ENCODE measurements at regions not wholly inside any gene's neighbourhood (a gene's known extent, or its start where the extent isn't known, plus 50 kb on each side); places are given as distances from the start of the nearest gene placed in this dataset.
A peak's percentile ranks its signal among the peaks of the same experiment; 100 is the strongest.

DNA sequence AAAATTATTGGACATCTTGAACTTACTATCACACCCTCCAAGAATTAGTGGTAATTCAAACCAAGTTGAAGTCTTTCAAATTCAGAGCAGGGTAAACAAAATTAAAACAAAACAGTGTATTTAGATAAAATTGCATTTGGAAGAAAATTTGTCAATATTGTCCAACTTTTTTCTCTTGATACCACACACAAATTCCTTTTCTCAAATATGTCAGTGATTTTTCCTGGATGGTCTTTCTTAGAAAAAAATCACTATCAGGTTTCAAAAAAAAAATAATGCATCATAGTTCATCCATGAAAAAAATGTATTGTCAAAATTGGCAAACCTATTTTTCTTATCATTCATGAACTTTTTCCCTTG lies 667.1 kb downstream of the TENT5A start:
- no peak overlapping the region for H3K4me3 ChIP-seq
- no peak for DNase-seq
- H3F3A ChIP-seq (ENCODE audit: insufficient read depth) = no peaks in the 10 kb centered on the region
- H3K9me3 ChIP-seq (ENCODE audit: low read depth) = no peaks in the 10 kb centered on the region
- no peaks in the 10 kb centered on the region for H4K20me1 ChIP-seq (ENCODE audit: insufficient read depth)
- no peak overlapping the region for H3K4me2 ChIP-seq (ENCODE audit: unreplicated experiment)
- no peak overlapping the region for H3K9ac ChIP-seq
- H3K79me2 ChIP-seq (ENCODE audit: insufficient read depth) = no peaks in the 10 kb centered on the region
- TF ChIP-seq EZH2phosphoT487 (IDR thresholded peaks at IDR 0.05; ENCODE audit: insufficient read depth, low read depth) = no peak
- no peak for TF ChIP-seq EZH2 (IDR thresholded peaks at IDR 0.05; ENCODE audit: insufficient read depth, poor library complexity, severe bottlenecking)
- no peak overlapping the region for H3K27ac ChIP-seq
- in situ Hi-C loops (cut with MboI) = no loop called here
- no peaks in the 10 kb centered on the region; the same call in 1 of the 2 replicates for H3K9me2 ChIP-seq (ENCODE audit: insufficient read depth)
- H2AFZ ChIP-seq = no peak overlapping the region
- H3K4me1 ChIP-seq (ENCODE audit: insufficient read depth) = no peaks in the 10 kb centered on the region
- no peaks in the 10 kb centered on the region for H3K27me3 ChIP-seq (replicated peaks; ENCODE audit: insufficient read depth)
- no peaks in the 10 kb centered on the region for H3K36me3 ChIP-seq (ENCODE audit: low read depth)

DNA sequence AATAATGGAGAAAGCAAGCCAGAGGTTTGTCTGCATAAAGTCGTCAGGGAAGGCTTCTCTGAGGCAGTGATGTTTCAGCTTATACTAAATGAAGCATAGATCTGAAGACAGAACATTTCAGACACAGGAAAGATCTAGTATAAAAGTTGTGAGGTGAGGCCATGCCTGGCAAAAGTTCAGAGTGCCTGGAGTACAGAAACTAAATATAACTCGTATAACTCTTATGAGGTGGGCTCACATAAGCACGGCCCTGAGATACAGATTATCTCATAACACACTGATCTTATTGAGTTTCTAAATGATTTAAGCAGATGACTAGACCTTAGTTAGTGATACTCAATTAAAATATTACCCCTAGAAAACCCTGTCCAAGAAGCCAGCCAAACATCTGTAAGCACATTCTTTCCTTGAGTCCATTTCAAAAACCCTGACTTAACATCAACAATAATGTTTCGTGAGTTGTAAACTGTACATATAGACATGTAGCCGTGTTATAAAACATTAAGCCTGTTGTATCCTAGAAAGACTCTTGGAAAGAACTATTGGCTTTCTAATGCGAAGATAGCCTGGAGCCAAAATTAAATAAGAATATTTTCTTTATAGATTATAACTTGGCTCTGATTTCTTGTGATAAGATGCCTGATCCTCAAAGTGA lies 667.6 kb downstream of the TENT5A start:
- Histone ChIP-seq H3K4me2 (ENCODE audit: unreplicated experiment) (no peak overlapping the region), H4K20me1 (ENCODE audit: insufficient read depth) (no peaks in the 10 kb centered on the region), H3K36me3 (ENCODE audit: low read depth) (no peaks in the 10 kb centered on the region), H3K9ac (no peak overlapping the region), H3K4me1 (ENCODE audit: insufficient read depth) (no peaks in the 10 kb centered on the region), H2AFZ (no peak overlapping the region), H3K27me3 (replicated peaks; ENCODE audit: insufficient read depth) (no peaks in the 10 kb centered on the region), H3K79me2 (ENCODE audit: insufficient read depth) (no peaks in the 10 kb centered on the region), H3K9me3 (ENCODE audit: low read depth) (no peaks in the 10 kb centered on the region), H3K27ac (no peak overlapping the region), H3K4me3 (no peak overlapping the region), H3K9me2 (ENCODE audit: insufficient read depth) (no peaks in the 10 kb centered on the region; the same call in 1 of the 2 replicates), H3F3A (ENCODE audit: insufficient read depth) (no peaks in the 10 kb centered on the region)
- TF ChIP-seq EZH2 (IDR thresholded peaks at IDR 0.05; ENCODE audit: insufficient read depth, poor library complexity, severe bottlenecking) (no peak), EZH2phosphoT487 (IDR thresholded peaks at IDR 0.05; ENCODE audit: insufficient read depth, low read depth) (no peak)
- no peak for DNase-seq
- 44 to 53% methylated on average over 6 of the region's 6 CpGs for WGBS, 2 experiments (ENCODE audit: low coverage in 1 of 2, low lambda C conversion rate in 2 of 2, missing lambda C conversion rate in 2 of 2)
- in situ Hi-C loops (cut with MboI) = no loop called here

DNA sequence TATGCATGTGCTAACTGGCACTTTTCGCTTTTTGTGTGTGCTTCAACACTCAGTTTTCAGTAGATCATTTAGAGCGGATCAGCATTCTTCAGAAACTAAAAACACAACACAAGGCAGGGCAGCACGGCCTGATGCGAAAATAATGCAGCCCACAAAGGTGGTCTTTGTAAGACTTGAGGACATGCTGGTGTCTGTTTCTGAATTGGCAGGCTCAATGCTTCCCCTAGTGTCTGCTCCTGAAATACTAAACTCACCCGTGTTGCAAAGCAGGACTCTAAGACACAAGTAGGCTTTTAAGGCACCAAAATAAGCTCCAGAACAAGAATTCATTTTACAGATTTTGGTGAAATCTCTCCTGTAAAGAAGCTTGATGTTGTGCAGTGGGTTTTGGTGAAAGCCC lies 676.5 kb downstream of the TENT5A start:
- no peak for TF ChIP-seq EZH2phosphoT487 (IDR thresholded peaks at IDR 0.05; ENCODE audit: insufficient read depth, low read depth)
- TF ChIP-seq EZH2 (IDR thresholded peaks at IDR 0.05; ENCODE audit: insufficient read depth, poor library complexity, severe bottlenecking) = no peak
- Histone ChIP-seq H3K27ac (no peak overlapping the region), H3K9me3 (ENCODE audit: low read depth) (no peaks in the 10 kb centered on the region), H3F3A (ENCODE audit: insufficient read depth) (no peaks in the 10 kb centered on the region), H3K36me3 (ENCODE audit: low read depth) (no peaks in the 10 kb centered on the region), H3K9ac (no peak overlapping the region), H3K79me2 (ENCODE audit: insufficient read depth) (no peaks in the 10 kb centered on the region), H3K4me3 (no peak overlapping the region), H2AFZ (peak overlapping the region; percentile 50; the same call in 1 of the 2 replicates), H3K9me2 (ENCODE audit: insufficient read depth) (no peaks in the 10 kb centered on the region), H3K27me3 (replicated peaks; ENCODE audit: insufficient read depth) (no peaks in the 10 kb centered on the region), H4K20me1 (ENCODE audit: insufficient read depth) (no peaks in the 10 kb centered on the region), H3K4me2 (ENCODE audit: unreplicated experiment) (no peak overlapping the region), H3K4me1 (ENCODE audit: insufficient read depth) (no peaks in the 10 kb centered on the region)
- peak; percentile 6 for DNase-seq
- in situ Hi-C loops (cut with MboI) = no loop called here
- 78 to 82% methylated on average over 5 of the region's 5 CpGs for WGBS, 2 experiments (ENCODE audit: low coverage in 1 of 2, low lambda C conversion rate in 2 of 2, missing lambda C conversion rate in 2 of 2)

DNA sequence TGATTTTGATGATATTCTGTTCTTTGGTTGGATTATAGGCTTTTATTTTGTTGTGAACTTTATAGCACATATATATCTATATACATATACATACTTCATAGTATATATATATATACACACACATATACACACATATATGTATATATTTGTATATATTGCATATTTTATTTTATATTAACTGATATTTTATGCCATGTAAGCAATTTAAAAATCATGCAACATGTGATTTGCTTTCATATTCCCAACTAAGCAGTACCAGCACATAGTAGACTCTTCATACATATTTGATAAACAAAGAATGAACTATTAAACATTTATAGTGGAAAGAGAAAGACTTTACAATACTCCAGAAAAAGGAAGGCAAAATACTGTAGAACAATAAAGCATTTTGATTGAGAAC lies 679.2 kb downstream of the TENT5A start:
- Histone ChIP-seq H3K4me2 (ENCODE audit: unreplicated experiment) (no peak overlapping the region), H4K20me1 (ENCODE audit: insufficient read depth) (no peaks in the 10 kb centered on the region)

DNA sequence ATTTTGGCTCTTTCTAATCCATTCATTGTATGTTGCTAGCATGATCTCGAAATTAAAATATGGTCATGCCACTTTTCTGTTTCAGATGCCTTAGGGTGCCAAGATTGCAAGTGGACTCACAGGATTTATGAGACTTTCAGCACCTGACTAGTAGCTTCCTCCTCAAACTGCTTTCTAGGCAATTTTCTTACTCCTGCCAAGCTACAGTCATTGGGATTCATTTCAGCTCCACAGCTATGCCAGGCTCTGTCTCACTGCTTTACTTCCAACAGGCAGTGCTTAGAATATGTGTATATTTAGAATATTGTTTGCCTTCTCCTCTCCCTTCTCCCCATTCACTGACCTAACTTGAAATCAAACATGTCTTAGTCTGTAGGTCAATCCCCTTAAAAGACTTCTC lies 681.4 kb downstream of the TENT5A start:
- TF ChIP-seq EZH2phosphoT487 (IDR thresholded peaks at IDR 0.05; ENCODE audit: insufficient read depth, low read depth) = no peak
- no peak for TF ChIP-seq EZH2 (IDR thresholded peaks at IDR 0.05; ENCODE audit: insufficient read depth, poor library complexity, severe bottlenecking)

More for the DNA sequence above, 679.2 kb downstream of the TENT5A start:
- H3K9me3 ChIP-seq (ENCODE audit: low read depth) = no peaks in the 10 kb centered on the region
- H3K9me2 ChIP-seq (ENCODE audit: insufficient read depth) = no peaks in the 10 kb centered on the region
- H2AFZ ChIP-seq = no peak overlapping the region
- H3F3A ChIP-seq (ENCODE audit: insufficient read depth) = no peaks in the 10 kb centered on the region
- no peak overlapping the region for H3K4me3 ChIP-seq
- H3K27ac ChIP-seq = no peak overlapping the region
- H3K36me3 ChIP-seq (ENCODE audit: low read depth) = no peaks in the 10 kb centered on the region
- DNase-seq = no peak
- TF ChIP-seq EZH2 (IDR thresholded peaks at IDR 0.05; ENCODE audit: insufficient read depth, poor library complexity, severe bottlenecking) (no peak), EZH2phosphoT487 (IDR thresholded peaks at IDR 0.05; ENCODE audit: insufficient read depth, low read depth) (no peak)
- no peaks in the 10 kb centered on the region for H3K4me1 ChIP-seq (ENCODE audit: insufficient read depth)
- no peak overlapping the region for H3K9ac ChIP-seq
- no peaks in the 10 kb centered on the region for H3K27me3 ChIP-seq (replicated peaks; ENCODE audit: insufficient read depth)
- H3K79me2 ChIP-seq (ENCODE audit: insufficient read depth) = no peaks in the 10 kb centered on the region
- in situ Hi-C loops (cut with MboI) = no loop called here

More for the DNA sequence above, 681.4 kb downstream of the TENT5A start:
- H2AFZ ChIP-seq = no peak overlapping the region
- in situ Hi-C loops (cut with MboI) = no loop called here
- H3K36me3 ChIP-seq (ENCODE audit: low read depth) = no peaks in the 10 kb centered on the region
- no peaks in the 10 kb centered on the region for H4K20me1 ChIP-seq (ENCODE audit: insufficient read depth)
- no peaks in the 10 kb centered on the region for H3K9me3 ChIP-seq (ENCODE audit: low read depth)
- H3K27ac ChIP-seq = no peak overlapping the region
- no peaks in the 10 kb centered on the region for H3K4me1 ChIP-seq (ENCODE audit: insufficient read depth)
- H3K27me3 ChIP-seq (replicated peaks; ENCODE audit: insufficient read depth) = no peaks in the 10 kb centered on the region
- no peaks in the 10 kb centered on the region for H3K9me2 ChIP-seq (ENCODE audit: insufficient read depth)
- H3K79me2 ChIP-seq (ENCODE audit: insufficient read depth) = no peaks in the 10 kb centered on the region
- 31 to 36% methylated on average over 1 of the region's 1 CpG for WGBS, 2 experiments (ENCODE audit: low coverage in 1 of 2, low lambda C conversion rate in 2 of 2, missing lambda C conversion rate in 2 of 2)
- H3F3A ChIP-seq (ENCODE audit: insufficient read depth) = no peaks in the 10 kb centered on the region
- no peak overlapping the region for H3K9ac ChIP-seq
- DNase-seq = no peak
- no peak overlapping the region for H3K4me3 ChIP-seq
- no peak overlapping the region for H3K4me2 ChIP-seq (ENCODE audit: unreplicated experiment)

Data from GM23248 (cell line).